Loucy (cell line): ENCODE measurements at regions not wholly inside any gene's neighbourhood (a gene's known extent, or its start where the extent isn't known, plus 50 kb on each side); places are given as distances from the start of the nearest gene placed in this dataset.

Experiments used
- EZH2phosphoT487 ChIP-seq: fragments of 200-600 bp; IDR thresholded peaks from 2 replicates; pipeline ENCODE4 v1.6.1; 2018; ENCODE audit warnings: antibody characterized with exemption, mild to moderate bottlenecking, moderate library complexity, borderline replicate concordance
- TF ChIP-seq, protein P1 (sequence below): fragments of 200-600 bp; sonication (generic); conservative IDR thresholded peaks from 2 replicates; pipeline ENCODE4 v1.5.1; 2014; ENCODE audit warnings: mild to moderate bottlenecking, antibody characterized with exemption, low read length

GRCh38 chr15:87293031-87293430, 963.5 kb downstream of the NTRK3 start:
- TF ChIP-seq, protein P1, sequence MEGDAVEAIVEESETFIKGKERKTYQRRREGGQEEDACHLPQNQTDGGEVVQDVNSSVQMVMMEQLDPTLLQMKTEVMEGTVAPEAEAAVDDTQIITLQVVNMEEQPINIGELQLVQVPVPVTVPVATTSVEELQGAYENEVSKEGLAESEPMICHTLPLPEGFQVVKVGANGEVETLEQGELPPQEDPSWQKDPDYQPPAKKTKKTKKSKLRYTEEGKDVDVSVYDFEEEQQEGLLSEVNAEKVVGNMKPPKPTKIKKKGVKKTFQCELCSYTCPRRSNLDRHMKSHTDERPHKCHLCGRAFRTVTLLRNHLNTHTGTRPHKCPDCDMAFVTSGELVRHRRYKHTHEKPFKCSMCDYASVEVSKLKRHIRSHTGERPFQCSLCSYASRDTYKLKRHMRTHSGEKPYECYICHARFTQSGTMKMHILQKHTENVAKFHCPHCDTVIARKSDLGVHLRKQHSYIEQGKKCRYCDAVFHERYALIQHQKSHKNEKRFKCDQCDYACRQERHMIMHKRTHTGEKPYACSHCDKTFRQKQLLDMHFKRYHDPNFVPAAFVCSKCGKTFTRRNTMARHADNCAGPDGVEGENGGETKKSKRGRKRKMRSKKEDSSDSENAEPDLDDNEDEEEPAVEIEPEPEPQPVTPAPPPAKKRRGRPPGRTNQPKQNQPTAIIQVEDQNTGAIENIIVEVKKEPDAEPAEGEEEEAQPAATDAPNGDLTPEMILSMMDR = no peak
- TF ChIP-seq EZH2phosphoT487 = no peak
